HuH-7 (cell line): ENCODE measurements at regions not wholly inside any gene's neighbourhood (a gene's known extent, or its start where the extent isn't known, plus 50 kb on each side); places are given as distances from the start of the nearest gene placed in this dataset.

Experiments used
- DNase-seq: peaks from one replicate; pipeline ENCODE4 v3.0.0; 2011; ENCODE audit warnings: low spot score

GRCh38 chr4:13036841-13037240 lies 447.3 kb downstream of the RAB28 start:
- no peak for DNase-seq

- no peak for DNase-seq
Measured at GRCh38 chr4:13032936-13033335, 451.2 kb downstream of the RAB28 start.

GRCh38 chr4:13024147-13025105 lies 459.7 kb downstream of the RAB28 start:
- DNase-seq, result no peak

- no peak for DNase-seq
Measured at GRCh38 chr4:13007802-13008470, 476.2 kb downstream of the RAB28 start.

- DNase-seq, result no peak
Measured at GRCh38 chr4:12993923-12994322, 490.2 kb downstream of the RAB28 start.

GRCh38 chr4:12987284-12987683 lies 496.9 kb downstream of the RAB28 start:
- no peak for DNase-seq

GRCh38 chr4:12979797-12980196 lies 504.3 kb downstream of the RAB28 start:
- no peak for DNase-seq

GRCh38 chr4:12978310-12978709 lies 505.8 kb downstream of the RAB28 start:
- no peak for DNase-seq

- no peak for DNase-seq
Measured at GRCh38 chr4:12975511-12975910, 508.6 kb downstream of the RAB28 start.

GRCh38 chr4:12973522-12973921 lies 510.6 kb downstream of the RAB28 start:
- no peak for DNase-seq

GRCh38 chr4:12968345-12968744 lies 515.8 kb downstream of the RAB28 start:
- DNase-seq, result no peak

- DNase-seq, result no peak
Measured at GRCh38 chr4:12966726-12967125, 517.4 kb downstream of the RAB28 start.

GRCh38 chr4:12965334-12965733 lies 518.8 kb downstream of the RAB28 start:
- no peak for DNase-seq

- DNase-seq, result no peak
Measured at GRCh38 chr4:12963912-12964311, 520.2 kb downstream of the RAB28 start.

GRCh38 chr4:12963291-12963690 lies 520.8 kb downstream of the RAB28 start:
- no peak for DNase-seq

- DNase-seq, result no peak
Measured at GRCh38 chr4:12961713-12962112, 522.4 kb downstream of the RAB28 start.

GRCh38 chr4:12958436-12958835 lies 525.7 kb downstream of the RAB28 start:
- no peak for DNase-seq

GRCh38 chr4:12957108-12957507 lies 527.0 kb downstream of the RAB28 start:
- peak; percentile 21 for DNase-seq

GRCh38 chr4:12956026-12956425 lies 528.1 kb downstream of the RAB28 start:
- DNase-seq, result no peak

- peak; percentile 23 for DNase-seq
Measured at GRCh38 chr4:12949719-12950490, 534.2 kb downstream of the RAB28 start.

- no peak for DNase-seq
Measured at GRCh38 chr4:12943069-12943468, 541.1 kb downstream of the RAB28 start.

- peak; percentile 17 for DNase-seq
Measured at GRCh38 chr4:12933760-12934221, 550.3 kb downstream of the RAB28 start.
